GM21619 (cell line): ENCODE measurements at regions not wholly inside any gene's neighbourhood (a gene's known extent, or its start where the extent isn't known, plus 50 kb on each side); places are given as distances from the start of the nearest gene placed in this dataset.

Experiments
- ATAC-seq: cut with Tn5 transposase; IDR thresholded peaks from one replicate; pipeline ENCODE4 v1.9.1; 2021; ENCODE audit not compliant: unreplicated experiment

- no peak for ATAC-seq
These were observed 110.1 kb upstream of the PTPN1 start for GRCh38 chr20:50399917-50400704.

- ATAC-seq, result no peak
These were observed 109.2 kb upstream of the PTPN1 start for GRCh38 chr20:50400705-50401586.

GRCh38 chr20:50401587-50402418 is 108.4 kb upstream of the PTPN1 start:
- no peak for ATAC-seq

- ATAC-seq, result no peak
These were observed 106.4 kb upstream of the PTPN1 start for GRCh38 chr20:50403565-50404418.

- no peak for ATAC-seq
These were observed 105.6 kb upstream of the PTPN1 start for GRCh38 chr20:50404419-50405234.

GRCh38 chr20:50405235-50405914 is 104.8 kb upstream of the PTPN1 start:
- no peak for ATAC-seq

- no peak for ATAC-seq
These were observed 104.1 kb upstream of the PTPN1 start for GRCh38 chr20:50405915-50406609.

- no peak for ATAC-seq
These were observed 103.5 kb upstream of the PTPN1 start for GRCh38 chr20:50406610-50407136.

- ATAC-seq, result no peak
These were observed 101.4 kb upstream of the PTPN1 start for GRCh38 chr20:50408526-50409364.

GRCh38 chr20:50409495-50409894 is 100.7 kb upstream of the PTPN1 start:
- no peak for ATAC-seq

- ATAC-seq, result no peak
These were observed 99.8 kb upstream of the PTPN1 start for GRCh38 chr20:50410343-50410742.

- no peak for ATAC-seq
These were observed 98.1 kb upstream of the PTPN1 start for GRCh38 chr20:50412069-50412468.

GRCh38 chr20:50412499-50412898 is 97.7 kb upstream of the PTPN1 start:
- ATAC-seq, result no peak

- no peak for ATAC-seq
These were observed 97.1 kb upstream of the PTPN1 start for GRCh38 chr20:50413088-50413500.

GRCh38 chr20:50415021-50415515 is 95.1 kb upstream of the PTPN1 start:
- ATAC-seq, result no peak

- no peak for ATAC-seq
These were observed 94.5 kb upstream of the PTPN1 start for GRCh38 chr20:50415516-50416268.
